Thyroid gland (tissue), 4 donors: ENCODE measurements at regions not wholly inside any gene's neighbourhood (a gene's known extent, or its start where the extent isn't known, plus 50 kb on each side); places are given as distances from the start of the nearest gene placed in this dataset.

Experiments
- POLR2A ChIP-seq, 2 donors: fragments of 450-650 bp; IDR thresholded peaks; one replicate each; pipeline ENCODE4 v1.6.1; 2017; ENCODE audit warnings: antibody characterized with exemption in 2 of 2, mild to moderate bottlenecking in 2 of 2, moderate library complexity in 1 of 2
- TF ChIP-seq, protein P1 (sequence below), 6 experiments: fragments of 200-600 bp in 3 of 6; fragments of 450-650 bp in 3 of 6; sonication (generic) in 3 of 6; IDR thresholded peaks; one replicate each; pipeline ENCODE4 v1.5.1; 2016 to 2019; ENCODE audit warnings: antibody characterized with exemption in 6 of 6, mild to moderate bottlenecking in 2 of 6, inconsistent platforms in 1 of 6, moderate library complexity in 1 of 6

DNA sequence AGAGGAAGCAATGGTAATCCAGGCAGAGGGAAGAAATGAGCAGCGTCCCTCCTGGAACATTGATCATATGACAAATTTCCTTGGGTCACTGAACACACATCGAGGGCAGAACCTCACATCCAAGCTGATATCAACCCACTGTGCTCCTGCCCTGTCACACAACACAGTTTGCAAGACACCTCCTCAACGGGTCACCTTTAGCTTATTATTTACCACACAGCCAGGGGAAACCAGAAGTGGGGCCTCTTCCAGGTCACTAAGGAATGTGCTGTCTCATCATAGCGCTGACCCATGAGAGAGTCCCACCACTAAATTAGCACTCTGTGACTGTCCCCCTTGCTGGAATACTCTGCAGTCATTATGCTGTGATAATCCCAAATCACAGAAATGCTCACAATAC, 69.7 kb upstream of the PPP1R3C start:
- TF ChIP-seq, protein P1, sequence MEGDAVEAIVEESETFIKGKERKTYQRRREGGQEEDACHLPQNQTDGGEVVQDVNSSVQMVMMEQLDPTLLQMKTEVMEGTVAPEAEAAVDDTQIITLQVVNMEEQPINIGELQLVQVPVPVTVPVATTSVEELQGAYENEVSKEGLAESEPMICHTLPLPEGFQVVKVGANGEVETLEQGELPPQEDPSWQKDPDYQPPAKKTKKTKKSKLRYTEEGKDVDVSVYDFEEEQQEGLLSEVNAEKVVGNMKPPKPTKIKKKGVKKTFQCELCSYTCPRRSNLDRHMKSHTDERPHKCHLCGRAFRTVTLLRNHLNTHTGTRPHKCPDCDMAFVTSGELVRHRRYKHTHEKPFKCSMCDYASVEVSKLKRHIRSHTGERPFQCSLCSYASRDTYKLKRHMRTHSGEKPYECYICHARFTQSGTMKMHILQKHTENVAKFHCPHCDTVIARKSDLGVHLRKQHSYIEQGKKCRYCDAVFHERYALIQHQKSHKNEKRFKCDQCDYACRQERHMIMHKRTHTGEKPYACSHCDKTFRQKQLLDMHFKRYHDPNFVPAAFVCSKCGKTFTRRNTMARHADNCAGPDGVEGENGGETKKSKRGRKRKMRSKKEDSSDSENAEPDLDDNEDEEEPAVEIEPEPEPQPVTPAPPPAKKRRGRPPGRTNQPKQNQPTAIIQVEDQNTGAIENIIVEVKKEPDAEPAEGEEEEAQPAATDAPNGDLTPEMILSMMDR (IDR thresholded peaks at IDR 0.05) = no peak
- TF ChIP-seq POLR2A (IDR thresholded peaks at IDR 0.05) = no peak
